GM21423 (cell line): ENCODE measurements at regions not wholly inside any gene's neighbourhood (a gene's known extent, or its start where the extent isn't known, plus 50 kb on each side); places are given as distances from the start of the nearest gene placed in this dataset.
"Not testable (repeated sequence)": the region's sequence is repeated elsewhere in the genome, so short reads cannot be mapped to it uniquely, and the experiment has no call there.

Experiments used
- ATAC-seq: cut with Tn5 transposase; IDR thresholded peaks from one replicate; pipeline ENCODE4 v1.9.1; 2021; ENCODE audit warnings: mild to moderate bottlenecking, moderate library complexity; ENCODE audit not compliant: unreplicated experiment

- no peak for ATAC-seq
Observed at GRCh38 chr11:112310848-112311247, 50.2 kb upstream of the PLET1 start.

- ATAC-seq, result no peak
Observed at GRCh38 chr11:112315057-112315720, 54.5 kb upstream of the PLET1 start.

- ATAC-seq, result no peak
Observed at GRCh38 chr11:112315861-112316739, 55.4 kb upstream of the PLET1 start.

GRCh38 chr11:112316971-112317370 lies 56.3 kb upstream of the PLET1 start:
- no peak for ATAC-seq

- ATAC-seq, result no peak
Observed at GRCh38 chr11:112318184-112318591, 57.5 kb upstream of the PLET1 start.

- no peak for ATAC-seq
Observed at GRCh38 chr11:112318661-112319060, 58.0 kb upstream of the PLET1 start.

GRCh38 chr11:112320668-112321067 lies 60.0 kb upstream of the PLET1 start:
- ATAC-seq, result no peak

- ATAC-seq, result no peak
Observed at GRCh38 chr11:112321501-112322172, 61.0 kb upstream of the PLET1 start.

- ATAC-seq, result no peak
Observed at GRCh38 chr11:112322173-112322790, 61.6 kb upstream of the PLET1 start.

GRCh38 chr11:112334381-112334780 lies 73.7 kb upstream of the PLET1 start:
- no peak for ATAC-seq

- no peak for ATAC-seq
Observed at GRCh38 chr11:112336356-112336886, 75.8 kb upstream of the PLET1 start.

- no peak for ATAC-seq
Observed at GRCh38 chr11:112339566-112339965, 78.9 kb upstream of the PLET1 start.

- ATAC-seq, result no peak
Observed at GRCh38 chr11:112343368-112344039, 82.8 kb upstream of the PLET1 start.

GRCh38 chr11:112344040-112344413 lies 83.4 kb upstream of the PLET1 start:
- ATAC-seq, result no peak

GRCh38 chr11:112345166-112345565 lies 84.5 kb upstream of the PLET1 start:
- no peak for ATAC-seq

- ATAC-seq, result no peak
Observed at GRCh38 chr11:112345706-112346105, 85.0 kb upstream of the PLET1 start.

GRCh38 chr11:112346586-112346985 lies 85.9 kb upstream of the PLET1 start:
- ATAC-seq, result no peak

- no peak for ATAC-seq
Observed at GRCh38 chr11:112348480-112349029, 87.9 kb upstream of the PLET1 start.

- ATAC-seq, result not testable (repeated sequence)
Observed at GRCh38 chr11:112351423-112351822, 90.8 kb upstream of the PLET1 start.

GRCh38 chr11:112352907-112353306 lies 92.2 kb upstream of the PLET1 start:
- no peak for ATAC-seq
